Gastroesophageal sphincter (tissue), 3 donors: ENCODE measurements at regions not wholly inside any gene's neighbourhood (a gene's known extent, or its start where the extent isn't known, plus 50 kb on each side); places are given as distances from the start of the nearest gene placed in this dataset.
"Not testable (repeated sequence)": the region's sequence is repeated elsewhere in the genome, so short reads cannot be mapped to it uniquely, and the experiment has no call there.

Source experiments
- CTCF ChIP-seq, 4 experiments: fragments of 200-600 bp in 2 of 4; fragments of 450-650 bp in 2 of 4; sonication (generic) in 1 of 4; IDR thresholded peaks; one replicate each; pipeline ENCODE4 v1.5.1; 2017 to 2019; ENCODE audit warnings: antibody characterized with exemption in 4 of 4, mild to moderate bottlenecking in 2 of 4, moderate library complexity in 2 of 4
- EP300 ChIP-seq: sonication (generic); formaldehyde crosslinking; IDR thresholded peaks from one replicate; pipeline ENCODE4 v1.6.1; 2017; ENCODE audit warnings: antibody characterized with exemption, mild to moderate bottlenecking
- POLR2A ChIP-seq, 2 donors: fragments of 450-650 bp; IDR thresholded peaks; one replicate each; pipeline ENCODE4 v1.6.1; 2017; ENCODE audit warnings: antibody characterized with exemption in 2 of 2, mild to moderate bottlenecking in 2 of 2, moderate library complexity in 1 of 2
- POLR2AphosphoS5 ChIP-seq: sonication (generic); formaldehyde crosslinking; IDR thresholded peaks from one replicate; pipeline ENCODE4 v1.6.1; 2017; ENCODE audit warnings: antibody characterized with exemption

GRCh38 chr11:16520713-16521112 lies 164.4 kb upstream of the SOX6 start:
- not testable (repeated sequence) for TF ChIP-seq EP300; CTCF (IDR thresholded peaks at IDR 0.05); POLR2AphosphoS5; POLR2A (IDR thresholded peaks at IDR 0.05)
